ENCODE measurements at regions not wholly inside any gene's neighbourhood (a gene's known extent, or its start where the extent isn't known, plus 50 kb on each side); places are given as distances from the start of the nearest gene placed in this dataset.
"Not testable (repeated sequence)": the region's sequence is repeated elsewhere in the genome, so short reads cannot be mapped to it uniquely, and the experiment has no call there.

DNA sequence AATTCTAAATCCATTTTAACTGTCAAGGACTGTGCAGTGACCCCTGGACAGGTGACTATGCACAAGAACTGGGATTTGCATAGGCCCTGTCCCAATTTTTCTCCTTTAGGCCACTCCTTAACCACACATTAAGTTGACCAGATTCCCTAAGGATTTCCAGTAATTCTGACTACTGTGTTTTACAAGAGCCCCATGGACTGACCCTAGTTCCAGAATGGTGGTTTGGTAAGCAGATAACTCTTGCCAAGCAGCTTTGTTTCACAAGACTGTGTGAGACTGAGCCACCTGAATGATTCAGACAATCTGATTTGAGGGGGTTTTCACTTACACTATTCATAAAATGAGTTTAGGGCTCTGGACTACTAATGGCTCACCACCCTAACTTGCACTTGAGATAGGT is 535.8 kb downstream of the ZBBX start:
- Histone ChIP-seq H3K27ac (ENCODE audit: low read depth in 2 of 2, low read length in 1 of 2) (no peak overlapping the region), H3K9me2 (no peaks in the 10 kb centered on the region), H3K4me3 (ENCODE audit: low read depth in 2 of 2, low read length in 1 of 2) (no peak overlapping the region), H3K9ac (no peak overlapping the region), H3K36me3 (replicated peaks in 1 of 2; ENCODE audit: control insufficient read depth in 1 of 2, insufficient read depth in 2 of 2, low read length in 1 of 2) (no peaks in the 10 kb centered on the region), H3K4me1 (ENCODE audit: control insufficient read depth in 1 of 2, insufficient read depth in 2 of 2, low read depth in 1 of 2, low read length in 1 of 2) (no peaks in the 10 kb centered on the region), H3K4me2 (no peak overlapping the region), H2AFZ (ENCODE audit: low read depth) (no peak overlapping the region), H3K9me3 (no peaks in the 10 kb centered on the region), H4K20me1 (ENCODE audit: insufficient read depth) (no peaks in the 10 kb centered on the region), H3F3A (replicated peaks; ENCODE audit: insufficient read depth) (no peaks in the 10 kb centered on the region), H3K27me3 (ENCODE audit: insufficient read depth) (no peaks in the 10 kb centered on the region), H3K79me2 (ENCODE audit: insufficient read depth) (no peaks in the 10 kb centered on the region)
- ChIA-PET POLR2A (no interaction called here), CTCF (no interaction called here)
- TF ChIP-seq EP300 (IDR thresholded peaks at IDR 0.05; ENCODE audit: borderline replicate concordance in 1 of 2, low read depth in 1 of 2, low read length in 1 of 2) = no peak
- DNase-seq = no peak

DNA sequence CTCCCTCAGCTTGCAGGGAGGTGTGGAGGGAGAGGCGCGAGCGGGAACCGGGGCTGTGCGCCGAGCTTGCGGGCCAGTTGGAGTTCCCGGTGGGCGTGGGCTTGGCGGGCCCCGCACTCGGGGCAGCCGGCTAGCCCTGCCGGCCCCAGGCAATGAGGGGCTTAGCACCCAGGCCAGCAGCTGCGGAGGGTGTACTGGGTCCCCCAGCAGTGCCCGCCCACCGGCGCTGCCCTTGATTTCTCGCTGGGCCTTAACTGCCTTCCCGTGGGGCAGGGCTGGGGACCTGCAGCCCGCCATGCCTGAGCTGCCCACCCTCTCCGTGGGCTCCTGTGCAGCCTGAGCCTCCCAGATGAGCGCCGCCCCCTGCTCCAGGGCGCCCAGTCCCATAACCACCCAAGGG is 537.3 kb downstream of the ZBBX start:
- H3K4me1 ChIP-seq (ENCODE audit: control insufficient read depth in 1 of 2, insufficient read depth in 2 of 2, low read depth in 1 of 2, low read length in 1 of 2); H3K9me3 ChIP-seq; H3K27me3 ChIP-seq (ENCODE audit: insufficient read depth); H3K79me2 ChIP-seq (ENCODE audit: insufficient read depth); DNase-seq; H2AFZ ChIP-seq (ENCODE audit: low read depth); POLR2A ChIA-PET; H3K4me2 ChIP-seq; H3K27ac ChIP-seq (ENCODE audit: low read depth in 2 of 2, low read length in 1 of 2); H3K36me3 ChIP-seq (replicated peaks in 1 of 2; ENCODE audit: control insufficient read depth in 1 of 2, insufficient read depth in 2 of 2, low read length in 1 of 2); H3K9me2 ChIP-seq; H3K9ac ChIP-seq; H4K20me1 ChIP-seq (ENCODE audit: insufficient read depth); H3K4me3 ChIP-seq (ENCODE audit: low read depth in 2 of 2, low read length in 1 of 2); H3F3A ChIP-seq (replicated peaks; ENCODE audit: insufficient read depth): not testable (repeated sequence)
- no CpG with 5 or more reads among the region's 25 CpGs for whole genome bisulfite sequencing (ENCODE audit: low lambda C conversion rate)
- CTCF ChIA-PET = interaction anchor here (0.6 kb wide), 1 partner anchor 21 kb away, joined by 4 read pairs; no protein-coding TSS in a partner anchor

DNA sequence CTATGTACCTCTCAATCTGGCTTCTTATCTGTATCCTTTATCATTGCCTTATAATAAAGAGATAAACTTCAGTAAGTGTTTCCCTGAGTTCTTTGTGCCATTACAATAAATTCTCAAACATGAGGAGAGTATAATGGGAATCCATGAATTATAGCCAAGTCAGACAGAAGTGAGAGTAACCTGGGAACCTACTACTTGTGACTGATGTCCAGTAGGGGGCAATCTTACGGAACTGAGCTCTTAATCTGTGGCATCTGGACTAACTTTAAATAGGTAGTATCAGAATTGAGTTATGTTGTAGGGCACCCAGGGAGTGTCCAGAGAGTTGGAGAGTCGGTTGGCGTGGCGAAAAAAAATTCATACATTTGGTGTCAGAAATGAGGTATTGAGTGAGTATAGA is 542.6 kb downstream of the ZBBX start:
- CTCF ChIA-PET = interaction anchor here (0.8 to 2.9 kb wide), 10 partner anchors 9 to 515 kb away, joined by 3 to 18 read pairs (median 4); no protein-coding TSS in a partner anchor
- Histone ChIP-seq H3K36me3 (replicated peaks in 1 of 2; ENCODE audit: control insufficient read depth in 1 of 2, insufficient read depth in 2 of 2, low read length in 1 of 2) (no peaks in the 10 kb centered on the region), H3K9me2 (no peaks in the 10 kb centered on the region), H3K79me2 (ENCODE audit: insufficient read depth) (no peaks in the 10 kb centered on the region), H3K4me3 (ENCODE audit: low read depth in 2 of 2, low read length in 1 of 2) (no peak overlapping the region; a peak in 1 of 4 replicates), H2AFZ (ENCODE audit: low read depth) (no peak overlapping the region), H3K4me1 (ENCODE audit: control insufficient read depth in 1 of 2, insufficient read depth in 2 of 2, low read depth in 1 of 2, low read length in 1 of 2) (no peaks in the 10 kb centered on the region), H3F3A (replicated peaks; ENCODE audit: insufficient read depth) (no peaks in the 10 kb centered on the region), H3K27me3 (ENCODE audit: insufficient read depth) (no peaks in the 10 kb centered on the region), H3K27ac (ENCODE audit: low read depth in 2 of 2, low read length in 1 of 2) (no peak overlapping the region), H3K9me3 (no peaks in the 10 kb centered on the region), H4K20me1 (ENCODE audit: insufficient read depth) (no peaks in the 10 kb centered on the region), H3K4me2 (no peak overlapping the region), H3K9ac (no peak overlapping the region)
- peak; percentile 24 for DNase-seq
- TF ChIP-seq POLR2AphosphoS5 (IDR thresholded peaks at IDR 0.05; ENCODE audit: low read depth, low read length) (no peak), RAD21 (IDR thresholded peaks at IDR 0.05; ENCODE audit: low read length) (peak; percentile 45), SMC3 (IDR thresholded peaks at IDR 0.05; ENCODE audit: low read depth, low read length) (peak; percentile 44), YY1 (IDR thresholded peaks at IDR 0.05; ENCODE audit: low read depth) (no peak)
- TF ChIP-seq, protein P1, sequence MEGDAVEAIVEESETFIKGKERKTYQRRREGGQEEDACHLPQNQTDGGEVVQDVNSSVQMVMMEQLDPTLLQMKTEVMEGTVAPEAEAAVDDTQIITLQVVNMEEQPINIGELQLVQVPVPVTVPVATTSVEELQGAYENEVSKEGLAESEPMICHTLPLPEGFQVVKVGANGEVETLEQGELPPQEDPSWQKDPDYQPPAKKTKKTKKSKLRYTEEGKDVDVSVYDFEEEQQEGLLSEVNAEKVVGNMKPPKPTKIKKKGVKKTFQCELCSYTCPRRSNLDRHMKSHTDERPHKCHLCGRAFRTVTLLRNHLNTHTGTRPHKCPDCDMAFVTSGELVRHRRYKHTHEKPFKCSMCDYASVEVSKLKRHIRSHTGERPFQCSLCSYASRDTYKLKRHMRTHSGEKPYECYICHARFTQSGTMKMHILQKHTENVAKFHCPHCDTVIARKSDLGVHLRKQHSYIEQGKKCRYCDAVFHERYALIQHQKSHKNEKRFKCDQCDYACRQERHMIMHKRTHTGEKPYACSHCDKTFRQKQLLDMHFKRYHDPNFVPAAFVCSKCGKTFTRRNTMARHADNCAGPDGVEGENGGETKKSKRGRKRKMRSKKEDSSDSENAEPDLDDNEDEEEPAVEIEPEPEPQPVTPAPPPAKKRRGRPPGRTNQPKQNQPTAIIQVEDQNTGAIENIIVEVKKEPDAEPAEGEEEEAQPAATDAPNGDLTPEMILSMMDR (IDR thresholded peaks at IDR 0.05) = peak; percentile 61
- POLR2A ChIA-PET = no interaction called here
- WGBS (ENCODE audit: low lambda C conversion rate) = 31% methylated on average over 4 of the region's 4 CpGs
